GM21367 (cell line): ENCODE measurements at regions not wholly inside any gene's neighbourhood (a gene's known extent, or its start where the extent isn't known, plus 50 kb on each side); places are given as distances from the start of the nearest gene placed in this dataset.

Experiments used
- ATAC-seq: cut with Tn5 transposase; IDR thresholded peaks from one replicate; pipeline ENCODE4 v1.9.1; 2021; ENCODE audit not compliant: unreplicated experiment

- ATAC-seq: no peak
These were observed 752.2 kb downstream of the DCDC2C start for GRCh38 chr2:4455486-4456155.

GRCh38 chr2:4464634-4465266 is 761.4 kb downstream of the DCDC2C start:
- no peak for ATAC-seq

GRCh38 chr2:4465671-4466070 is 762.3 kb downstream of the DCDC2C start:
- no peak for ATAC-seq

GRCh38 chr2:4475618-4476017 is 772.2 kb downstream of the DCDC2C start:
- ATAC-seq: no peak

GRCh38 chr2:4483050-4483449 is 779.7 kb downstream of the DCDC2C start:
- ATAC-seq: no peak

- no peak for ATAC-seq
These were observed 783.6 kb downstream of the DCDC2C start for GRCh38 chr2:4486971-4487370.

GRCh38 chr2:4499316-4500030 is 796.1 kb downstream of the DCDC2C start:
- no peak for ATAC-seq

GRCh38 chr2:4501525-4501924 is 798.1 kb downstream of the DCDC2C start:
- ATAC-seq: no peak

GRCh38 chr2:4502230-4502843 is 799.0 kb downstream of the DCDC2C start:
- ATAC-seq: no peak

- ATAC-seq: no peak
These were observed 804.3 kb downstream of the DCDC2C start for GRCh38 chr2:4507661-4508060.

- ATAC-seq: no peak
These were observed 812.7 kb downstream of the DCDC2C start for GRCh38 chr2:4515871-4516761.

GRCh38 chr2:4518596-4518995 is 815.2 kb downstream of the DCDC2C start:
- no peak for ATAC-seq

GRCh38 chr2:4522498-4523421 is 819.4 kb downstream of the DCDC2C start:
- no peak for ATAC-seq

GRCh38 chr2:4527416-4527815 is 824.0 kb downstream of the DCDC2C start:
- ATAC-seq: no peak

- no peak for ATAC-seq
These were observed 824.9 kb downstream of the DCDC2C start for GRCh38 chr2:4528246-4528645.

- no peak for ATAC-seq
These were observed 825.4 kb downstream of the DCDC2C start for GRCh38 chr2:4528773-4529172.

GRCh38 chr2:4529738-4530137 is 826.4 kb downstream of the DCDC2C start:
- no peak for ATAC-seq

GRCh38 chr2:4530231-4530630 is 826.9 kb downstream of the DCDC2C start:
- no peak for ATAC-seq

- no peak for ATAC-seq
These were observed 830.4 kb downstream of the DCDC2C start for GRCh38 chr2:4533806-4534205.

GRCh38 chr2:4539121-4539520 is 835.7 kb downstream of the DCDC2C start:
- no peak for ATAC-seq
